Lung (tissue), 11 donors: ENCODE measurements at regions not wholly inside any gene's neighbourhood (a gene's known extent, or its start where the extent isn't known, plus 50 kb on each side); places are given as distances from the start of the nearest gene placed in this dataset.
"Not testable (repeated sequence)": the region's sequence is repeated elsewhere in the genome, so short reads cannot be mapped to it uniquely, and the experiment has no call there.

Source experiments
- ATAC-seq: fragments of 200-7000 bp; cut with Tn5 transposase; one replicate; pipeline ENCODE4 v1.9.1; 2020; ENCODE audit warnings: moderate number of reproducible peaks; ENCODE audit not compliant: insufficient read depth, low FRiP score
- DNase-seq, 3 donors: peaks; one replicate each; pipeline ENCODE4 v3.0.0-alpha.2; 2013 to 2017
- H3K27ac ChIP-seq, 2 donors: one replicate each; pipeline ENCODE4 v1.5.1; 2013; ENCODE audit warnings: mild to moderate bottlenecking in 2 of 2, moderate library complexity in 2 of 2, control low read depth in 1 of 2, inconsistent platforms in 1 of 2, low read depth in 1 of 2, low read length in 1 of 2
- H3K27me3 ChIP-seq, 3 donors: one replicate each; pipeline ENCODE4 v1.5.1; 2013; ENCODE audit warnings: low read length in 2 of 3; ENCODE audit not compliant: control insufficient read depth in 3 of 3, insufficient read depth in 3 of 3
- H3K36me3 ChIP-seq, 4 donors: one replicate each; pipeline ENCODE4 v1.5.1; 2013; ENCODE audit warnings: low read length in 4 of 4, mild to moderate bottlenecking in 1 of 4, moderate library complexity in 1 of 4; ENCODE audit not compliant: control insufficient read depth in 4 of 4, insufficient read depth in 4 of 4
- H3K4me1 ChIP-seq, 5 donors: one replicate each; pipeline ENCODE4 v1.5.1; 2013; ENCODE audit warnings: low read length in 5 of 5, mild to moderate bottlenecking in 2 of 5, moderate library complexity in 1 of 5; ENCODE audit not compliant: control insufficient read depth in 5 of 5, insufficient read depth in 5 of 5
- H3K4me3 ChIP-seq: one replicate; pipeline ENCODE4 v1.5.1; 2013; ENCODE audit warnings: mild to moderate bottlenecking, control low read depth, moderate library complexity
- H3K9ac ChIP-seq, 2 donors: one replicate each; pipeline ENCODE4 v1.5.1; 2013; ENCODE audit warnings: low read length in 2 of 2, control low read depth in 1 of 2; ENCODE audit not compliant: insufficient read depth in 1 of 2
- H3K9me3 ChIP-seq, 4 donors: one replicate each; pipeline ENCODE4 v1.5.1; 2013; ENCODE audit warnings: low read length in 3 of 4, mild to moderate bottlenecking in 1 of 4, moderate library complexity in 1 of 4; ENCODE audit not compliant: control insufficient read depth in 4 of 4, insufficient read depth in 3 of 4
- whole genome bisulfite sequencing, 2 donors: extraction: QIAGEN DNeasy Blood & Tissue Kit; methylation state at CpG; one replicate each; pipeline ENCODE4 v1.1.7; 2013; 5-methylcytosine and 5-hydroxymethylcytosine counted together
- TF ChIP-seq, protein P1 (sequence below): IDR thresholded peaks from 2 replicates; pipeline ENCODE4 v1.5.1; 2012; ENCODE audit warnings: mild to moderate bottlenecking; ENCODE audit errors: control extremely low read depth, extremely low read depth
- donor health status: control.
- donor health status: control.
- donor health status: Bipolar disorder and iron deficiency.
- donor health status: healthy.
- donor health status: DM: yes; HTN: yes; CAD: no.

- WGBS, 2 donors = 84 to 88% methylated on average over 2 of the region's 2 CpGs
- Histone ChIP-seq H3K4me3 (no peak overlapping the region), H3K9me3 (no peaks in the 10 kb centered on the region), H3K4me1 (no peaks in the 10 kb centered on the region), H3K36me3 (no peaks in the 10 kb centered on the region), H3K27me3 (no peaks in the 10 kb centered on the region), H3K9ac (no peak overlapping the region), H3K27ac (no peak overlapping the region)
- TF ChIP-seq, protein P1, sequence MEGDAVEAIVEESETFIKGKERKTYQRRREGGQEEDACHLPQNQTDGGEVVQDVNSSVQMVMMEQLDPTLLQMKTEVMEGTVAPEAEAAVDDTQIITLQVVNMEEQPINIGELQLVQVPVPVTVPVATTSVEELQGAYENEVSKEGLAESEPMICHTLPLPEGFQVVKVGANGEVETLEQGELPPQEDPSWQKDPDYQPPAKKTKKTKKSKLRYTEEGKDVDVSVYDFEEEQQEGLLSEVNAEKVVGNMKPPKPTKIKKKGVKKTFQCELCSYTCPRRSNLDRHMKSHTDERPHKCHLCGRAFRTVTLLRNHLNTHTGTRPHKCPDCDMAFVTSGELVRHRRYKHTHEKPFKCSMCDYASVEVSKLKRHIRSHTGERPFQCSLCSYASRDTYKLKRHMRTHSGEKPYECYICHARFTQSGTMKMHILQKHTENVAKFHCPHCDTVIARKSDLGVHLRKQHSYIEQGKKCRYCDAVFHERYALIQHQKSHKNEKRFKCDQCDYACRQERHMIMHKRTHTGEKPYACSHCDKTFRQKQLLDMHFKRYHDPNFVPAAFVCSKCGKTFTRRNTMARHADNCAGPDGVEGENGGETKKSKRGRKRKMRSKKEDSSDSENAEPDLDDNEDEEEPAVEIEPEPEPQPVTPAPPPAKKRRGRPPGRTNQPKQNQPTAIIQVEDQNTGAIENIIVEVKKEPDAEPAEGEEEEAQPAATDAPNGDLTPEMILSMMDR = no peak
- DNase-seq (no peak), ATAC-seq (no peak)
Measured at GRCh38 chr12:5335069-5335468, 96.8 kb upstream of the NTF3 start.

GRCh38 chr12:5341086-5341485, 90.8 kb upstream of the NTF3 start:
- ATAC-seq, H3K4me1 ChIP-seq, H3K27ac ChIP-seq, H3K9me3 ChIP-seq, DNase-seq, H3K27me3 ChIP-seq, H3K36me3 ChIP-seq, H3K4me3 ChIP-seq, H3K9ac ChIP-seq: not testable (repeated sequence)
- WGBS, 2 donors = 50 to 86% methylated on average over 2 of the region's 2 CpGs

- DNase-seq = no peak
- Histone ChIP-seq H3K9ac (no peak overlapping the region), H3K36me3 (no peaks in the 10 kb centered on the region), H3K4me1 (peaks cover 0 to 4% (median 0%) of the 10 kb centered on the region in 5 donors), H3K27ac (no peak overlapping the region), H3K9me3 (peaks cover 0 to 3% (median 0%) of the 10 kb centered on the region in 4 donors), H3K27me3 (peaks cover 0 to 3% (median 0%) of the 10 kb centered on the region in 3 donors), H3K4me3 (no peak overlapping the region)
- WGBS, 2 donors = 73 to 94% methylated on average over 3 of the region's 3 CpGs
- TF ChIP-seq, protein P1 = no peak
- ATAC-seq = no peak
Measured at GRCh38 chr12:5343711-5344110, 88.2 kb upstream of the NTF3 start.

GRCh38 chr12:5344131-5344530, 87.8 kb upstream of the NTF3 start:
- no peak for ATAC-seq
- 69 to 88% methylated on average over 4 of the region's 4 CpGs for WGBS, 2 donors

More at GRCh38 chr12:5344131-5344530, 87.8 kb upstream of the NTF3 start:
- DNase-seq = no peak
- H3K27me3 ChIP-seq = peaks cover 0 to 3% (median 0%) of the 10 kb centered on the region in 3 donors
- no peak overlapping the region for H3K4me3 ChIP-seq
- no peak overlapping the region for H3K27ac ChIP-seq
- TF ChIP-seq, protein P1 = no peak
- H3K36me3 ChIP-seq = no peaks in the 10 kb centered on the region
- H3K9ac ChIP-seq = no peak overlapping the region
- H3K4me1 ChIP-seq = peaks cover 0 to 5% (median 0%) of the 10 kb centered on the region in 5 donors
- H3K9me3 ChIP-seq = peaks cover 0 to 3% (median 0%) of the 10 kb centered on the region in 4 donors
